Loucy (cell line): ENCODE measurements at regions not wholly inside any gene's neighbourhood (a gene's known extent, or its start where the extent isn't known, plus 50 kb on each side); places are given as distances from the start of the nearest gene placed in this dataset.

Experiments
- EZH2phosphoT487 ChIP-seq: fragments of 200-600 bp; IDR thresholded peaks from 2 replicates; pipeline ENCODE4 v1.6.1; 2018; ENCODE audit warnings: antibody characterized with exemption, mild to moderate bottlenecking, moderate library complexity, borderline replicate concordance
- TF ChIP-seq, protein P1 (sequence below): fragments of 200-600 bp; sonication (generic); conservative IDR thresholded peaks from 2 replicates; pipeline ENCODE4 v1.5.1; 2014; ENCODE audit warnings: mild to moderate bottlenecking, antibody characterized with exemption, low read length

DNA sequence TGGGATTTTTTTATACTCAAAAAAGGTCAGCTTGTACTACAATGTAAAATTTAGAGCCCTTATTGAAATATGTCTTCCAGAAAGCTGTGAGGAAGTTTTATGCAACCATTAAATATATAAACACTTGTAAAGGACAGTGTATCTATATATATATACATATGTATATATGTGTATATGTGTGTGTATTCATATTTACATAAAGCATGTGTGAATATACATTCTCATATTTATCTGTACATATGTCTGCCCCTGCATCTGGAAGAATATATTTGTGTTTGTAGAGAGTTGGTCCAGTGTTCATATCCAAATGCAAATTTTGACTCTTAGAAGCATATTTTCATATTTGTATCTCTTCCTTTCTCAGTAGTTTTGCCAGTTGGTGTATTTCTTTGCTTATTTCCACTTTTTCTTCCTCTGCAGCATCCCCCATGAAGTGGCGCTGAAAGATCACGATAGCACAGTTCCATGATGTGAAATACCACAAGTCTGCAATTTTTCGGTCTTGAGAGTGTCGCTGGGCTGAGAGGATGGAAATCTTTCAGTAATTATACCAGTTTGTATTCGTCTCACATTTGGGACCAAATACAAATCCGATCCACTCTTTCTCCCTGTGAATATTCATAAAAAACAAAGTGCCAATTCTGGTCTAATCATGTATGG is 311.7 kb upstream of the DPH6 start:
- TF ChIP-seq, protein P1, sequence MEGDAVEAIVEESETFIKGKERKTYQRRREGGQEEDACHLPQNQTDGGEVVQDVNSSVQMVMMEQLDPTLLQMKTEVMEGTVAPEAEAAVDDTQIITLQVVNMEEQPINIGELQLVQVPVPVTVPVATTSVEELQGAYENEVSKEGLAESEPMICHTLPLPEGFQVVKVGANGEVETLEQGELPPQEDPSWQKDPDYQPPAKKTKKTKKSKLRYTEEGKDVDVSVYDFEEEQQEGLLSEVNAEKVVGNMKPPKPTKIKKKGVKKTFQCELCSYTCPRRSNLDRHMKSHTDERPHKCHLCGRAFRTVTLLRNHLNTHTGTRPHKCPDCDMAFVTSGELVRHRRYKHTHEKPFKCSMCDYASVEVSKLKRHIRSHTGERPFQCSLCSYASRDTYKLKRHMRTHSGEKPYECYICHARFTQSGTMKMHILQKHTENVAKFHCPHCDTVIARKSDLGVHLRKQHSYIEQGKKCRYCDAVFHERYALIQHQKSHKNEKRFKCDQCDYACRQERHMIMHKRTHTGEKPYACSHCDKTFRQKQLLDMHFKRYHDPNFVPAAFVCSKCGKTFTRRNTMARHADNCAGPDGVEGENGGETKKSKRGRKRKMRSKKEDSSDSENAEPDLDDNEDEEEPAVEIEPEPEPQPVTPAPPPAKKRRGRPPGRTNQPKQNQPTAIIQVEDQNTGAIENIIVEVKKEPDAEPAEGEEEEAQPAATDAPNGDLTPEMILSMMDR, result no peak
- TF ChIP-seq EZH2phosphoT487, result no peak
